ENCODE measurements at regions not wholly inside any gene's neighbourhood (a gene's known extent, or its start where the extent isn't known, plus 50 kb on each side); places are given as distances from the start of the nearest gene placed in this dataset.

DNA sequence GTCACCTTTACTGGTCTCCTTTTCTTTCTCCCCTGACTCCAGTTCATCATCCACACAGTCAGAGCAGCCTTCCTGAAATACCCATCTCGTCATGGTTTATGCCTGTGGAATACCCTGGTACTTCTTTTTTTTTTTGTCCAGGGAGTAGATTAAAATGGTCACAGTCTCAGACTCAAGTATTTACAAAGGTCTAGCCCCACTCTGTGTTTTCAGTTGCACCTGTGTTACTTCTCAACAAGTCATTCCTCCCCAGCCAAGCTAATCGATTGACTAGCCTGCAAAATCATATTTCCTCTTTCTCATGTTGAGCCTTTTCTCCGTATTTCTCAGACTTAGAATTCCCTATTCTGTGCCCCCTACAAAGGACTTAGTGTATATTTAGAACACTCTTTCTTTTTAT lies 155.2 kb upstream of the KCNN2 start:
- H3K27ac Mint-ChIP-seq = no peak overlapping the region
- H3K9me3 Mint-ChIP-seq (ENCODE audit: insufficient read depth) = no peaks in the 10 kb centered on the region
- no CpG with 5 or more reads among the region's 3 CpGs for WGBS (ENCODE audit: insufficient coverage)
- Histone ChIP-seq H3K36me3 (replicated peaks in 1 of 2; ENCODE audit: control extremely low read depth in 1 of 2, control insufficient read depth in 1 of 2, extremely low read depth in 1 of 2, insufficient read depth in 2 of 2, low read length in 1 of 2) (no peaks in the 10 kb centered on the region), H3K9ac (ENCODE audit: low read length) (no peak overlapping the region), H3K4me3 (ENCODE audit: control extremely low read depth in 1 of 5, extremely low read depth in 1 of 5, insufficient read depth in 1 of 5, low read depth in 2 of 5, low read length in 4 of 5) (no peak overlapping the region), H3K9me3 (ENCODE audit: control extremely low read depth in 1 of 3, control insufficient read depth in 2 of 3, insufficient read depth in 1 of 3, low read length in 2 of 3) (peaks cover 0 to 4% (median 2%) of the 10 kb centered on the region in 3 donors), H3K4me2 (replicated peaks; ENCODE audit: low read depth, low read length, poor library complexity, severe bottlenecking) (no peak overlapping the region), H3K79me2 (ENCODE audit: control insufficient read depth, insufficient read depth, low read length) (no peaks in the 10 kb centered on the region), H2AFZ (ENCODE audit: insufficient read depth, low read depth, low read length, poor library complexity, severe bottlenecking) (no peak overlapping the region), H4K20me1 (ENCODE audit: control insufficient read depth, insufficient read depth, low read length, poor library complexity, severe bottlenecking) (no peaks in the 10 kb centered on the region), H3K4me1 (ENCODE audit: control insufficient read depth in 2 of 2, insufficient read depth in 2 of 2, low read length in 2 of 2) (no peaks in the 10 kb centered on the region), H3K27ac (ENCODE audit: low read length in 2 of 2) (no peak overlapping the region), H3K27me3 (replicated peaks in 1 of 4; ENCODE audit: control extremely low read depth in 1 of 4, control insufficient read depth in 3 of 4, insufficient read depth in 4 of 4, low read length in 3 of 4) (no peaks in the 10 kb centered on the region)
- no peak for DNase-seq
- no peaks in the 10 kb centered on the region for H3K27me3 Mint-ChIP-seq
- intact Hi-C loops (cut with micrococcal nuclease) = no loop called here
- ChIA-PET POLR2A (no interaction called here), CTCF (interaction anchor here (0.7 kb wide), 1 partner anchor 146 kb away, joined by 5 read pairs; no protein-coding TSS in a partner anchor)
- no peak overlapping the region for H3K4me3 Mint-ChIP-seq
- no peak for TF ChIP-seq EZH2 (IDR thresholded peaks at IDR 0.05; ENCODE audit: borderline replicate concordance, insufficient read depth, low read depth, low read length, poor library complexity, severe bottlenecking)
- TF ChIP-seq, protein P1, sequence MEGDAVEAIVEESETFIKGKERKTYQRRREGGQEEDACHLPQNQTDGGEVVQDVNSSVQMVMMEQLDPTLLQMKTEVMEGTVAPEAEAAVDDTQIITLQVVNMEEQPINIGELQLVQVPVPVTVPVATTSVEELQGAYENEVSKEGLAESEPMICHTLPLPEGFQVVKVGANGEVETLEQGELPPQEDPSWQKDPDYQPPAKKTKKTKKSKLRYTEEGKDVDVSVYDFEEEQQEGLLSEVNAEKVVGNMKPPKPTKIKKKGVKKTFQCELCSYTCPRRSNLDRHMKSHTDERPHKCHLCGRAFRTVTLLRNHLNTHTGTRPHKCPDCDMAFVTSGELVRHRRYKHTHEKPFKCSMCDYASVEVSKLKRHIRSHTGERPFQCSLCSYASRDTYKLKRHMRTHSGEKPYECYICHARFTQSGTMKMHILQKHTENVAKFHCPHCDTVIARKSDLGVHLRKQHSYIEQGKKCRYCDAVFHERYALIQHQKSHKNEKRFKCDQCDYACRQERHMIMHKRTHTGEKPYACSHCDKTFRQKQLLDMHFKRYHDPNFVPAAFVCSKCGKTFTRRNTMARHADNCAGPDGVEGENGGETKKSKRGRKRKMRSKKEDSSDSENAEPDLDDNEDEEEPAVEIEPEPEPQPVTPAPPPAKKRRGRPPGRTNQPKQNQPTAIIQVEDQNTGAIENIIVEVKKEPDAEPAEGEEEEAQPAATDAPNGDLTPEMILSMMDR (IDR thresholded peaks at IDR 0.05) = no peak
- H3K4me1 Mint-ChIP-seq = no peaks in the 10 kb centered on the region
- ATAC-seq (ENCODE audit: low read depth) = no peak

DNA sequence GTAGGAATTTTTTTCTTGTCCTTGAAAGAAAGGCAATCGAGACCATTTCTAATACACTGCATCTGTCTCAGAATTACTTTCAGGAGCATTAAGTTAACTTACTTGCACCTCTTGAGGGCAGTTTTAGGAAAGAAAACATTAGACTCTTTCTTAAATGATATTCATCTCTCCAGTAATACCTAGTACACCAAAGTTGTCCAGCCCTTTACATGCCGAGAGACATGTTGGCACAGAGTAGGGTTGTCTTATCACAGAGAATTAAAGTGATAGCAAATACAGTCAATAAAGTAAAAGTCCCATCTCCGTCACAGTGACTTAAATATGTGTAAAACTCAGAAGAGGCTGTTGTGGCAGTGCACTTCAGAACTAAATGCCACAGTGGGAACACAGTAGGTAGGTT lies 154.3 kb upstream of the KCNN2 start:
- intact Hi-C loops (cut with micrococcal nuclease) = no loop called here
- Histone ChIP-seq H3K9ac (ENCODE audit: low read length) (no peak overlapping the region), H3K4me1 (ENCODE audit: control insufficient read depth in 2 of 2, insufficient read depth in 2 of 2, low read length in 2 of 2) (no peaks in the 10 kb centered on the region), H3K27me3 (replicated peaks in 1 of 4; ENCODE audit: control extremely low read depth in 1 of 4, control insufficient read depth in 3 of 4, insufficient read depth in 4 of 4, low read length in 3 of 4) (no peaks in the 10 kb centered on the region), H3K4me2 (replicated peaks; ENCODE audit: low read depth, low read length, poor library complexity, severe bottlenecking) (no peak overlapping the region), H3K27ac (ENCODE audit: low read length in 2 of 2) (no peak overlapping the region), H3K36me3 (replicated peaks in 1 of 2; ENCODE audit: control extremely low read depth in 1 of 2, control insufficient read depth in 1 of 2, extremely low read depth in 1 of 2, insufficient read depth in 2 of 2, low read length in 1 of 2) (no peaks in the 10 kb centered on the region), H3K4me3 (ENCODE audit: control extremely low read depth in 1 of 5, extremely low read depth in 1 of 5, insufficient read depth in 1 of 5, low read depth in 2 of 5, low read length in 4 of 5) (no peak overlapping the region), H4K20me1 (ENCODE audit: control insufficient read depth, insufficient read depth, low read length, poor library complexity, severe bottlenecking) (no peaks in the 10 kb centered on the region), H3K9me3 (ENCODE audit: control extremely low read depth in 1 of 3, control insufficient read depth in 2 of 3, insufficient read depth in 1 of 3, low read length in 2 of 3) (no peaks in the 10 kb centered on the region), H2AFZ (ENCODE audit: insufficient read depth, low read depth, low read length, poor library complexity, severe bottlenecking) (no peak overlapping the region), H3K79me2 (ENCODE audit: control insufficient read depth, insufficient read depth, low read length) (no peaks in the 10 kb centered on the region)
- ChIA-PET CTCF (no interaction called here), POLR2A (no interaction called here)
- no peak overlapping the region for H3K4me3 Mint-ChIP-seq
- H3K27me3 Mint-ChIP-seq = no peaks in the 10 kb centered on the region
- no peak for DNase-seq
- H3K27ac Mint-ChIP-seq = no peak overlapping the region
- no peaks in the 10 kb centered on the region for H3K9me3 Mint-ChIP-seq (ENCODE audit: insufficient read depth)
- no peak for TF ChIP-seq EZH2 (IDR thresholded peaks at IDR 0.05; ENCODE audit: borderline replicate concordance, insufficient read depth, low read depth, low read length, poor library complexity, severe bottlenecking)
- TF ChIP-seq, protein P1 (IDR thresholded peaks at IDR 0.05) = no peak
- no peaks in the 10 kb centered on the region for H3K4me1 Mint-ChIP-seq
- WGBS (ENCODE audit: insufficient coverage) = no CpG with 5 or more reads among the region's 3 CpGs
- ATAC-seq (ENCODE audit: low read depth) = no peak

All from B cell (primary cell).